ENCODE measurements at regions not wholly inside any gene's neighbourhood (a gene's known extent, or its start where the extent isn't known, plus 50 kb on each side); places are given as distances from the start of the nearest gene placed in this dataset.
A peak's percentile ranks its signal among the peaks of the same experiment; 100 is the strongest.

DNA sequence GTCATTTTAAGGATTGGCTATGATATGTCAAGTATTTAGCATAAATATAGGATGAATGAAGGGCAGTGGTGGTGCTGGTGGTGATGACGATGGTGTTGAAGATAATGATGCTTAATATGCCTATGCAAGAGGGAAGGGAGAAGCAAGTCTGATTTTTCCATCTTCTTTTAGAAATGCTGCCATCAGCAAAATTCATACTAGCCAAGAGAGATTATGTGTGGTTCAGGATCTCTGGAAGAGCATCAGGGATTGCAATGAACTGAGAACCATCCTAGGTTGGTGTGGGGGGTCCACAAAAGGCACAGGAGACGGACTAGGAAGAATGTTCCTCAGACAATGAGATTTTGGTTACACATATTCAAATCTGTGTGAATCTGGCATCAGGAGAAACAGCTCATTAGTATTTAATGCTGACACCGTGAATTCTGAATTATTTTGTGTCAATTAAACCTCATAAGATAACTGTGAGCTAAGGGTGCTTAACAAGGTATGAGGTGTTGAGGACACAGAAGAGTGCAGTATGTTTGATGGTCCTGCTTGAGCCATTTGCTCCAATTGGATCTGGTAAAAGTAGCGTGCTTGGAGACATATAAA lies 1120.8 kb upstream of the GOT2 start:
- H3K9ac ChIP-seq (ENCODE audit: low read length in 3 of 3), result no peak overlapping the region
- no peaks in the 10 kb centered on the region for H3K9me3 ChIP-seq (ENCODE audit: control insufficient read depth in 2 of 3, insufficient read depth in 1 of 3, low read length in 3 of 3)
- TF ChIP-seq CTCF (IDR thresholded peaks at IDR 0.05; ENCODE audit: borderline replicate concordance, extremely low read depth, insufficient read depth), result no peak
- FAIRE-seq (no peak), DNase-seq (no peak)
- H3K4me1 ChIP-seq (ENCODE audit: control insufficient read depth in 2 of 3, insufficient read depth in 2 of 3, low read depth in 1 of 3, low read length in 3 of 3), result no peaks in the 10 kb centered on the region
- no peak overlapping the region for H3K27ac ChIP-seq (ENCODE audit: low read depth in 2 of 2, low read length in 2 of 2)
- intact Hi-C loops (cut with DNase I), result no loop called here
- no peaks in the 10 kb centered on the region for H3K36me3 ChIP-seq (ENCODE audit: control insufficient read depth in 2 of 3, insufficient read depth in 3 of 3, low read length in 3 of 3)
- no peak overlapping the region for H3K4me3 ChIP-seq (ENCODE audit: low read length in 3 of 3)
- H3K27me3 ChIP-seq (ENCODE audit: control insufficient read depth, insufficient read depth, low read length), result no peaks in the 10 kb centered on the region

DNA sequence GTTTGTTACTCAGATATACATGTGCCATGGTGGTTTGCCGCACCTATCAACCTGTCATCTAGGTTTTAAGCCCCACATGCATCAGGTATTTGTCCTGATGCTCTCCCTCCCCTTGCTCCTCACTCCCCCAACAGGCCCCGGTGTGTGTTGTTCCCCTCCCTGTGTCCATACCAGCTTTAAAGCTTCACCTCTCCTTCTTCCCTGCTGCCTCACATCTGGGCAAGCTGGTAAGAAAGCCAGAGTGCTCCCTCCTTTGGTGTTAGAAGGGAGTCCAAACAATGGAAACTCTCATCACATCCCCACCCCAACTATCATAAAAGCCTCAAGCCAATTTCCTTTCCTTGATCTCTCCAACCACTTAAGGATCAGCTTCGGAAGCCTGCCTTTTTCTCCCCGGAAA lies 1115.6 kb upstream of the GOT2 start:
- Histone ChIP-seq H3K4me3 (ENCODE audit: low read length in 3 of 3) (no peak overlapping the region), H3K9me3 (ENCODE audit: control insufficient read depth in 2 of 3, insufficient read depth in 1 of 3, low read length in 3 of 3) (no peaks in the 10 kb centered on the region), H3K27me3 (ENCODE audit: control insufficient read depth, insufficient read depth, low read length) (no peaks in the 10 kb centered on the region), H3K27ac (ENCODE audit: low read depth in 2 of 2, low read length in 2 of 2) (no peak overlapping the region), H3K4me1 (ENCODE audit: control insufficient read depth in 2 of 3, insufficient read depth in 2 of 3, low read depth in 1 of 3, low read length in 3 of 3) (no peaks in the 10 kb centered on the region), H3K36me3 (ENCODE audit: control insufficient read depth in 2 of 3, insufficient read depth in 3 of 3, low read length in 3 of 3) (no peaks in the 10 kb centered on the region), H3K9ac (ENCODE audit: low read length in 3 of 3) (no peak overlapping the region)
- DNase-seq (no peak), FAIRE-seq (no peak)
- intact Hi-C loops (cut with DNase I), result no loop called here
- no peak for TF ChIP-seq CTCF (IDR thresholded peaks at IDR 0.05; ENCODE audit: borderline replicate concordance, extremely low read depth, insufficient read depth)

DNA sequence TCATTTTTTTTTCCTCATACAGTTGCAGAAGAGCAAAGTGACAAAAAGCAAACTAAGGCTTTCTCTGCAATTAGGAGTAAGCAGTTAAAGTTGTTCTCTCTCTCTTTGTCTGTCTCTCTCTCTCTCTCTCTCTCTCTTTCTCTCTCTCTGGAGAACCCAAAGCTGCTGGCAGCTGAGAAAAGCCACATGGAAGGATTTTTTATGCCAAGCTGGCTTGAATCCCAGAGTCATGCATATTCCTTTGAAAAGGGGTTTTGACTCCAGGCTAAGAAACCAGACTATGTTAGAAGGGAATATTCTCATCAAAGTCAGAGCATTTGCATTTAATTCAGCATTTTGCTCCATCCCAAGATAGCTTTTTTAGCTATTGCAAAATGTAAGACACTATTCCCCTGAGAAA lies 1114.2 kb upstream of the GOT2 start:
- Histone ChIP-seq H3K9ac (ENCODE audit: low read length in 3 of 3) (no peak overlapping the region), H3K4me1 (ENCODE audit: control insufficient read depth in 2 of 3, insufficient read depth in 2 of 3, low read depth in 1 of 3, low read length in 3 of 3) (no peaks in the 10 kb centered on the region), H3K9me3 (ENCODE audit: control insufficient read depth in 2 of 3, insufficient read depth in 1 of 3, low read length in 3 of 3) (peaks cover 0 to 2% (median 0%) of the 10 kb centered on the region in 3 donors), H3K27me3 (ENCODE audit: control insufficient read depth, insufficient read depth, low read length) (no peaks in the 10 kb centered on the region), H3K36me3 (ENCODE audit: control insufficient read depth in 2 of 3, insufficient read depth in 3 of 3, low read length in 3 of 3) (no peaks in the 10 kb centered on the region), H3K27ac (ENCODE audit: low read depth in 2 of 2, low read length in 2 of 2) (no peak overlapping the region), H3K4me3 (ENCODE audit: low read length in 3 of 3) (no peak overlapping the region)
- FAIRE-seq (no peak), DNase-seq (peak in 1 of 5 donors; percentile 6)
- intact Hi-C loops (cut with DNase I), result no loop called here
- TF ChIP-seq CTCF (IDR thresholded peaks at IDR 0.05; ENCODE audit: borderline replicate concordance, extremely low read depth, insufficient read depth), result no peak

GRCh38 chr16:59840169-59840568 lies 1106.1 kb upstream of the GOT2 start:
- intact Hi-C loops (cut with DNase I), result no loop called here
- no peak for TF ChIP-seq CTCF (IDR thresholded peaks at IDR 0.05; ENCODE audit: borderline replicate concordance, extremely low read depth, insufficient read depth)
- Histone ChIP-seq H3K9ac (ENCODE audit: low read length in 3 of 3) (no peak overlapping the region), H3K36me3 (ENCODE audit: control insufficient read depth in 2 of 3, insufficient read depth in 3 of 3, low read length in 3 of 3) (no peaks in the 10 kb centered on the region), H3K9me3 (ENCODE audit: control insufficient read depth in 2 of 3, insufficient read depth in 1 of 3, low read length in 3 of 3) (peaks cover 0 to 3% (median 0%) of the 10 kb centered on the region in 3 donors), H3K4me3 (ENCODE audit: low read length in 3 of 3) (no peak overlapping the region), H3K27me3 (ENCODE audit: control insufficient read depth, insufficient read depth, low read length) (no peaks in the 10 kb centered on the region), H3K27ac (ENCODE audit: low read depth in 2 of 2, low read length in 2 of 2) (no peak overlapping the region), H3K4me1 (ENCODE audit: control insufficient read depth in 2 of 3, insufficient read depth in 2 of 3, low read depth in 1 of 3, low read length in 3 of 3) (no peaks in the 10 kb centered on the region)
- no peak for FAIRE-seq
- peak in 2 of 5 donors; percentile 2 to 17 for DNase-seq

Data from kidney (tissue), 13 donors.